SK-N-SH treated with all-trans-retinoic acid at 6 μM for 48 hours (cell line): ENCODE measurements at regions not wholly inside any gene's neighbourhood (a gene's known extent, or its start where the extent isn't known, plus 50 kb on each side); places are given as distances from the start of the nearest gene placed in this dataset.

Experiments
- ATAC-seq: fragments of 200-7000 bp; cut with Tn5 transposase; 3 replicates; pipeline ENCODE4 v1.9.1; 2020; ENCODE audit warnings: mild to moderate bottlenecking, moderate library complexity
- ARNTL ChIP-seq: fragments of 450-650 bp; formaldehyde crosslinking; IDR thresholded peaks from 2 replicates; pipeline ENCODE4 v1.5.0; 2020; ENCODE audit warnings: low read depth, mild to moderate bottlenecking, moderate library complexity, borderline replicate concordance
- CREB5 ChIP-seq: fragments of 250-450 bp; sonication (Bioruptor Pico); IDR thresholded peaks from 2 replicates; pipeline ENCODE4 v1.5.1; 2020; ENCODE audit warnings: low read depth, mild to moderate bottlenecking, moderate library complexity
- CSDC2 ChIP-seq: fragments of 250-450 bp; sonication (Bioruptor Pico); IDR thresholded peaks from 2 replicates; pipeline ENCODE4 v1.5.0; 2020; ENCODE audit warnings: mild to moderate bottlenecking, moderate library complexity
- CSRNP3 ChIP-seq: fragments of 250-450 bp; sonication (Bioruptor Pico); IDR thresholded peaks from 2 replicates; pipeline ENCODE4 v1.5.1; 2021; ENCODE audit warnings: mild to moderate bottlenecking, moderate library complexity
- ESRRG ChIP-seq: fragments of 250-450 bp; sonication (Bioruptor Pico); IDR thresholded peaks from 2 replicates; pipeline ENCODE4 v1.6.1; 2021; ENCODE audit warnings: mild to moderate bottlenecking
- GLIS3 ChIP-seq: fragments of 250-450 bp; sonication (Bioruptor Pico); IDR thresholded peaks from 2 replicates; pipeline ENCODE4 v1.5.0; 2020; ENCODE audit warnings: mild to moderate bottlenecking, moderate library complexity
- ISL1 ChIP-seq: fragments of 250-450 bp; sonication (Bioruptor Pico); IDR thresholded peaks from 2 replicates; pipeline ENCODE4 v2.1.2; 2022; ENCODE audit warnings: mild to moderate bottlenecking, moderate library complexity
- OSR1 ChIP-seq: fragments of 250-450 bp; sonication (Bioruptor Pico); IDR thresholded peaks from 2 replicates; pipeline ENCODE4 v1.8.0; 2022; ENCODE audit warnings: moderate library complexity, mild to moderate bottlenecking, inconsistent platforms
- PATZ1 ChIP-seq: fragments of 250-450 bp; sonication (Bioruptor Pico); IDR thresholded peaks from 2 replicates; pipeline ENCODE4 v1.8.0; 2020; ENCODE audit warnings: mild to moderate bottlenecking, moderate library complexity, borderline replicate concordance
- POU6F1 ChIP-seq: fragments of 250-450 bp; sonication (Bioruptor Pico); IDR thresholded peaks from 2 replicates; pipeline ENCODE4 v1.8.0; 2021; ENCODE audit warnings: low read depth, mild to moderate bottlenecking, moderate library complexity, borderline replicate concordance
- PPARA ChIP-seq: fragments of 250-450 bp; sonication (Bioruptor Pico); IDR thresholded peaks from 2 replicates; pipeline ENCODE4 v1.5.0; 2020; ENCODE audit warnings: mild to moderate bottlenecking, borderline replicate concordance
- RARB ChIP-seq: fragments of 250-450 bp; sonication (Bioruptor Pico); IDR thresholded peaks from 2 replicates; pipeline ENCODE4 v1.8.0; 2021; ENCODE audit warnings: mild to moderate bottlenecking, moderate library complexity
- SNAI2 ChIP-seq: fragments of 250-450 bp; sonication (Bioruptor Pico); IDR thresholded peaks from 2 replicates; pipeline ENCODE4 v1.5.0; 2020; ENCODE audit warnings: mild to moderate bottlenecking, moderate library complexity
- TCF4 ChIP-seq: fragments of 250-450 bp; sonication (Bioruptor Pico); IDR thresholded peaks from 2 replicates; pipeline ENCODE4 v1.8.0; 2021; ENCODE audit warnings: mild to moderate bottlenecking, moderate library complexity, borderline replicate concordance
- TOX ChIP-seq: fragments of 250-450 bp; sonication (Bioruptor Pico); IDR thresholded peaks from 2 replicates; pipeline ENCODE4 v1.8.0; 2021; ENCODE audit warnings: mild to moderate bottlenecking, moderate library complexity, borderline replicate concordance
- TSHZ2 ChIP-seq: fragments of 250-450 bp; sonication (Bioruptor Pico); IDR thresholded peaks from 2 replicates; pipeline ENCODE4 v1.5.0; 2020; ENCODE audit warnings: mild to moderate bottlenecking, moderate library complexity
- ZC3H10 ChIP-seq: fragments of 250-450 bp; sonication (Bioruptor Pico); IDR thresholded peaks from 2 replicates; pipeline ENCODE4 v1.5.1; 2021; ENCODE audit warnings: mild to moderate bottlenecking, moderate library complexity
- ZFP3 ChIP-seq: fragments of 250-450 bp; sonication (Bioruptor Pico); IDR thresholded peaks from 2 replicates; pipeline ENCODE4 v1.5.0; 2020; ENCODE audit warnings: mild to moderate bottlenecking, moderate library complexity
- ZFP30 ChIP-seq: fragments of 450-650 bp; formaldehyde crosslinking; IDR thresholded peaks from 2 replicates; pipeline ENCODE4 v1.5.0; 2022; ENCODE audit warnings: mild to moderate bottlenecking, moderate library complexity
- ZNF70 ChIP-seq: fragments of 450-650 bp; formaldehyde crosslinking; IDR thresholded peaks from 2 replicates; pipeline ENCODE4 v1.5.0; 2020; ENCODE audit warnings: mild to moderate bottlenecking, moderate library complexity
- ZNF8 ChIP-seq: fragments of 450-650 bp; formaldehyde crosslinking; IDR thresholded peaks from 2 replicates; pipeline ENCODE4 v1.5.0; 2020; ENCODE audit warnings: mild to moderate bottlenecking, moderate library complexity

- no peak for TF ChIP-seq OSR1
- no peak for TF ChIP-seq CREB5 (CRISPR knock-in tag)
- TF ChIP-seq ARNTL (CRISPR knock-in tag): no peak
- TF ChIP-seq CSRNP3: no peak
- TF ChIP-seq ZC3H10: no peak
- TF ChIP-seq RARB (CRISPR knock-in tag): no peak
- TF ChIP-seq SNAI2 (CRISPR knock-in tag): no peak
- TF ChIP-seq ZFP30 (CRISPR knock-in tag): no peak
- no peak for ATAC-seq
Observed at GRCh38 chr13:77480066-77480465, 55.4 kb upstream of the SCEL start.

GRCh38 chr13:77479326-77479725 is 56.2 kb upstream of the SCEL start:
- TF ChIP-seq CSDC2 (CRISPR knock-in tag) (no peak), RARB (CRISPR knock-in tag) (no peak)
- ATAC-seq: peak; percentile 14

- TF ChIP-seq CREB5 (CRISPR knock-in tag): no peak
- no peak for TF ChIP-seq TOX
- no peak for TF ChIP-seq CSDC2 (CRISPR knock-in tag)
- no peak for TF ChIP-seq ZNF70
- no peak for TF ChIP-seq ZFP3 (CRISPR knock-in tag)
- TF ChIP-seq TSHZ2 (CRISPR knock-in tag): no peak
- TF ChIP-seq GLIS3 (CRISPR knock-in tag): no peak
- no peak for TF ChIP-seq ISL1 (CRISPR knock-in tag)
- TF ChIP-seq OSR1: no peak
- no peak for TF ChIP-seq RARB (CRISPR knock-in tag)
- no peak for TF ChIP-seq ZNF8 (CRISPR knock-in tag)
- no peak for TF ChIP-seq ARNTL (CRISPR knock-in tag)
- no peak for ATAC-seq
Observed at GRCh38 chr13:77477299-77477848, 58.1 kb upstream of the SCEL start.

GRCh38 chr13:77476456-77476855 is 59.0 kb upstream of the SCEL start:
- no peak for ATAC-seq
- no peak for TF ChIP-seq ISL1 (CRISPR knock-in tag)
- TF ChIP-seq TSHZ2 (CRISPR knock-in tag): no peak
- no peak for TF ChIP-seq CSRNP3
- no peak for TF ChIP-seq ZC3H10
- no peak for TF ChIP-seq PATZ1 (CRISPR knock-in tag)
- TF ChIP-seq TOX: no peak
- no peak for TF ChIP-seq GLIS3 (CRISPR knock-in tag)
- no peak for TF ChIP-seq SNAI2 (CRISPR knock-in tag)
- no peak for TF ChIP-seq PPARA (CRISPR knock-in tag)
- TF ChIP-seq TCF4 (CRISPR knock-in tag): no peak
- TF ChIP-seq CSDC2 (CRISPR knock-in tag): no peak
- TF ChIP-seq POU6F1 (CRISPR knock-in tag): no peak
- no peak for TF ChIP-seq ESRRG (CRISPR knock-in tag)
